Breast epithelium (tissue), 4 donors: ENCODE measurements at regions not wholly inside any gene's neighbourhood (a gene's known extent, or its start where the extent isn't known, plus 50 kb on each side); places are given as distances from the start of the nearest gene placed in this dataset.

Source experiments
- DNase-seq, 2 donors: peaks; one replicate each; pipeline ENCODE4 v3.0.0-alpha.2; 2019; ENCODE audit warnings: low spot score in 2 of 2
- H3K27ac ChIP-seq, 2 donors: fragments of 200-600 bp; sonication (generic) in 1 of 2; one replicate each; pipeline ENCODE4 v1.5.1; 2016 to 2019; ENCODE audit warnings: mild to moderate bottlenecking in 1 of 2
- H3K27me3 ChIP-seq, 2 donors: fragments of 200-600 bp; sonication (generic) in 1 of 2; one replicate each; pipeline versions ENCODE4 v1.5.1 to v1.6.0; 2017 to 2019; ENCODE audit warnings: control low read depth in 1 of 2, mild to moderate bottlenecking in 1 of 2
- H3K36me3 ChIP-seq: fragments of 200-600 bp; one replicate; pipeline ENCODE4 v1.5.1; 2019
- H3K4me1 ChIP-seq, 2 donors: fragments of 200-600 bp; sonication (generic); one replicate each; pipeline ENCODE4 v1.5.1; 2016 to 2019; ENCODE audit warnings: control low read depth in 1 of 2
- H3K4me3 ChIP-seq, 3 donors: fragments of 200-600 bp; sonication (generic); 1 replicate in 2 of 3; 2 replicates in 1 of 3; pipeline ENCODE4 v1.5.1; 2016 to 2019; ENCODE audit warnings: mild to moderate bottlenecking in 3 of 3, moderate library complexity in 2 of 3
- H3K9me3 ChIP-seq, 2 donors: fragments of 200-600 bp; sonication (generic) in 1 of 2; one replicate each; pipeline ENCODE4 v1.5.1; 2016 to 2019; ENCODE audit warnings: control low read depth in 1 of 2
- CTCF ChIP-seq, 3 donors: fragments of 450-650 bp; IDR thresholded peaks; one replicate each; pipeline ENCODE4 v1.5.1; 2016 to 2017; ENCODE audit warnings: antibody characterized with exemption in 3 of 3, mild to moderate bottlenecking in 3 of 3, moderate library complexity in 3 of 3
- POLR2A ChIP-seq: fragments of 450-650 bp; IDR thresholded peaks from one replicate; pipeline ENCODE4 v1.6.1; 2016; ENCODE audit warnings: antibody characterized with exemption, mild to moderate bottlenecking, moderate library complexity
- POLR2AphosphoS5 ChIP-seq, 3 donors: sonication (generic); formaldehyde crosslinking; IDR thresholded peaks; one replicate each; pipeline ENCODE4 v1.6.1; 2017; ENCODE audit warnings: antibody characterized with exemption in 3 of 3
- intact Hi-C: fragments of 100-400 bp; cut with DNase I; formaldehyde crosslinking; loops from one replicate; pipeline ENCODE4 v1.15.1; 2023; ENCODE audit warnings: low total_unique reads

- Histone ChIP-seq H3K27ac (no peak overlapping the region), H3K27me3 (no peaks in the 10 kb centered on the region), H3K36me3 (no peaks in the 10 kb centered on the region), H3K4me3 (no peak overlapping the region), H3K4me1 (no peaks in the 10 kb centered on the region), H3K9me3 (no peaks in the 10 kb centered on the region)
- no peak for TF ChIP-seq POLR2AphosphoS5 (IDR thresholded peaks at IDR 0.05)
- TF ChIP-seq CTCF (IDR thresholded peaks at IDR 0.05): no peak
- TF ChIP-seq POLR2A: no peak
- intact Hi-C loops: no loop called here
- no peak for DNase-seq
These were observed 385.6 kb downstream of the HNRNPD start for GRCh38 chr4:81988178-81988577.

- no peak for DNase-seq
- TF ChIP-seq CTCF (IDR thresholded peaks at IDR 0.05) (no peak), POLR2A (no peak), POLR2AphosphoS5 (IDR thresholded peaks at IDR 0.05) (no peak)
- no peaks in the 10 kb centered on the region for H3K4me1 ChIP-seq
- intact Hi-C loops: no loop called here
- no peak overlapping the region for H3K4me3 ChIP-seq
- no peaks in the 10 kb centered on the region for H3K36me3 ChIP-seq
- no peak overlapping the region for H3K27ac ChIP-seq
- H3K27me3 ChIP-seq: no peaks in the 10 kb centered on the region
- no peaks in the 10 kb centered on the region for H3K9me3 ChIP-seq
These were observed 389.0 kb downstream of the HNRNPD start for GRCh38 chr4:81984746-81985145.

DNA sequence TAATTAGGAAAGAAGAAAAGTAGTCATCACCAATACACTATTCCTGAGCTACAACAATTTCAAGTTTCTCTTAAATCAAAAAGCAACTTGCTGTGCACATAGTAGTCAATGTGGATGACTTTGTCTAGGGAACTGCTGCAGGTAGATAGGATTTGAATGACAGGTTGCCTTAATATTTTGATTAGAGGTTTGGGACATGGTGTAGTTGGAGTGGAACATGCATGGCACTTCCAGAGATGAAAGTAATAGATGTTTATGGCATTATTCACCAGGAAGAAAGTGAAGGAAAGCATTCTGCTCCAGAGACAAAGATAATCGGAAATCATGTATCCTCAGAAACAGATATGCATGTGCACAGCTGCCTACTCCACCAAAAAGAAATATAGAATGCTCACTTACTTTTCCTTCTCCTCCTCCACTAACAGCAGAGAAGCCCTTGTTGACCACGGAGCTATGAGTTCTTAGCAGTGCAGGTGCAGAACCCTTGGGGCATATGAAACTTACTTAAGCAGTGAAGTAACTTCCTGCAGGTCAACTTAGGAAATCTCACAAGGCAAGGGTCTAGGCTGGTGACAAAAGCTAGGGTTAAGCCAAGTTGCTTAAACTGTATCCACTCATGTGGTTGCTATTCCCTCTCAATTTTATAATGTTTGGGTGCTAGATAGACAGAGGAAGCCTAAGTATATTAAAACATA is 390.8 kb downstream of the HNRNPD start:
- no peak overlapping the region for H3K27ac ChIP-seq
- DNase-seq: no peak
- TF ChIP-seq POLR2A: no peak
- TF ChIP-seq POLR2AphosphoS5 (IDR thresholded peaks at IDR 0.05): no peak
- no peak for TF ChIP-seq CTCF (IDR thresholded peaks at IDR 0.05)
- H3K36me3 ChIP-seq: no peaks in the 10 kb centered on the region
- H3K4me3 ChIP-seq: no peak overlapping the region
- no peaks in the 10 kb centered on the region for H3K4me1 ChIP-seq
- intact Hi-C loops: no loop called here
- H3K27me3 ChIP-seq: no peaks in the 10 kb centered on the region
- H3K9me3 ChIP-seq: no peaks in the 10 kb centered on the region

DNA sequence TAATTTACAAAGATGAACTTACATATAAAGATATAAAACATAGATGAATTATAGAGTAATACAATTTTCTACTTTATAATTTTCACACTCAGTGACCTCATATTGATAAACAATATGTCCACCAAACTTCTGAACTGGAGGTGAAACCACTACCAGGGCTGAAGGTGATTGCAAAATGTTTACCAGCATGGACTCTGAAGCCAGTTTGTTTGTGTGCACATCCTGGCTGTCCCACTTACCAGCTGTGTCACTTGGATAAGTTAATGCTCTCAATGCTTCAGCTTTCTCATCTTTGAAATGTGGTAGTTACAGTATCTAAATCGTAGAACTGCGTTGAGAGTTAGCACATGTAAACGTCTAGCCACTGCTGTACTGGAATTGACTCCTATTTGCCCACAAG is 392.6 kb downstream of the HNRNPD start:
- intact Hi-C loops: no loop called here
- no peak overlapping the region for H3K4me3 ChIP-seq
- H3K27ac ChIP-seq: no peak overlapping the region
- no peaks in the 10 kb centered on the region for H3K27me3 ChIP-seq
- TF ChIP-seq POLR2AphosphoS5 (IDR thresholded peaks at IDR 0.05) (no peak), POLR2A (no peak), CTCF (IDR thresholded peaks at IDR 0.05) (no peak)
- H3K9me3 ChIP-seq: no peaks in the 10 kb centered on the region
- H3K4me1 ChIP-seq: no peaks in the 10 kb centered on the region
- H3K36me3 ChIP-seq: no peaks in the 10 kb centered on the region
- DNase-seq: no peak

DNA sequence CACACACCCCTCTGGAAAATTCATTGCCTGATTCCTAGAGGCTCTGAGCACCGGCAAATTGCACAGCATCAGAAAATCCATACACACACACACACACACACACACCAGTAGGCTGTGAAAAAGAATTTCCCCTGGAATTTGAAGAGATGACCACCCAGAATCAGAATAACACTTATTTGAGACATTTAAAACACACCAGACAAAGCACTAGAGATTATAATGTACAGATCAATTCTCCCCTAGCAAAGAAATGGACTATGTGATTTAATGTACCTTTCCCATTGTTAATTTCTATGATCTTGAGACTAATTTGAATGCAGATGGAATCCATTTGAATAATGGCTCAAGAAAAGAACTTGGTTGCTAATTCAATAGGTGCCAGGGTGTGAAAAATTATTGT is 399.3 kb downstream of the HNRNPD start:
- intact Hi-C loops: no loop called here
- no peaks in the 10 kb centered on the region for H3K4me1 ChIP-seq
- TF ChIP-seq POLR2AphosphoS5 (IDR thresholded peaks at IDR 0.05) (no peak), POLR2A (no peak)
- H3K36me3 ChIP-seq: no peaks in the 10 kb centered on the region
- no peak overlapping the region for H3K27ac ChIP-seq
- no peak overlapping the region for H3K4me3 ChIP-seq
- H3K27me3 ChIP-seq: no peaks in the 10 kb centered on the region
- no peaks in the 10 kb centered on the region for H3K9me3 ChIP-seq
- DNase-seq: no peak
